Upper lobe of right lung (tissue), 1 donor: ENCODE measurements at regions not wholly inside any gene's neighbourhood (a gene's known extent, or its start where the extent isn't known, plus 50 kb on each side); places are given as distances from the start of the nearest gene placed in this dataset.

Experiments
- ATAC-seq: fragments of 200-7000 bp; cut with Tn5 transposase; one replicate; pipeline ENCODE4 v1.9.1; 2020; ENCODE audit warnings: mild to moderate bottlenecking, moderate library complexity
- DNase-seq: peaks from one replicate; pipeline ENCODE4 v3.0.0-alpha.2; 2020
- H3K27ac ChIP-seq: fragments of 200-600 bp; one replicate; pipeline ENCODE4 v1.8.0; 2022
- H3K27me3 ChIP-seq: fragments of 200-600 bp; one replicate; pipeline ENCODE4 v1.8.0; 2022; ENCODE audit warnings: mild to moderate bottlenecking
- H3K36me3 ChIP-seq: fragments of 200-600 bp; one replicate; pipeline ENCODE4 v1.8.0; 2022
- H3K4me1 ChIP-seq: fragments of 200-600 bp; one replicate; pipeline ENCODE4 v1.8.0; 2022
- H3K4me3 ChIP-seq: fragments of 200-600 bp; one replicate; pipeline ENCODE4 v1.8.0; 2022; ENCODE audit warnings: mild to moderate bottlenecking
- H3K9me3 ChIP-seq: fragments of 200-600 bp; one replicate; pipeline ENCODE4 v1.8.0; 2022
- intact Hi-C: fragments of 100-400 bp; cut with DNase I; formaldehyde crosslinking; loops from one replicate; pipeline ENCODE4 v1.11.0; 2022
- TF ChIP-seq, protein P1 (sequence below): fragments of 200-600 bp; IDR thresholded peaks from one replicate; pipeline ENCODE4 v1.8.0; 2022; ENCODE audit warnings: antibody characterized with exemption
- donor health status: DM: no; HTN: yes; CAD: no; lungs with severe emphysema.

DNA sequence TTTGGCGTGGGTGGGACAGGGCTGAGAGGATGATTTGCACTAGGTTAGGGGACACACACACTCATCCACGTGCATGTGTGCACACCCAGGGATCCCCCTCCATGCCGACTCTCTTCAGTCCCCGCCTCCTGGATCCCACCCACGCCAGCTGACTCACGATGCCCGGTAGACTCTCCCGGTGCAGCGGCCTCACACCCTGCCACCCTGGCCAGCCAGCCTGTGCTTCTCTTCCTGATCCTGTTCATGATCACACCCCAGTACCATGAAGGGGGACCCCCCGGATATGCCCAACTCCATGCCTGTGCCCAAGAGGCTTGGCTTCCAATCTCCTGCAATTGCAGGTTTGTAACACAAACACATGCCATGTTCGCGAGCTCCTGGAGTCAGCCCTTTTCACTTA is 157.8 kb upstream of the HDAC4 start:
- H3K4me3 ChIP-seq: no peak overlapping the region
- no peak for ATAC-seq
- no peaks in the 10 kb centered on the region for H3K4me1 ChIP-seq
- no peak overlapping the region for H3K27ac ChIP-seq
- no peaks in the 10 kb centered on the region for H3K9me3 ChIP-seq
- intact Hi-C loops: no loop called here
- no peaks in the 10 kb centered on the region for H3K36me3 ChIP-seq
- peak; percentile 53 for DNase-seq
- H3K27me3 ChIP-seq: no peaks in the 10 kb centered on the region
- TF ChIP-seq, protein P1, sequence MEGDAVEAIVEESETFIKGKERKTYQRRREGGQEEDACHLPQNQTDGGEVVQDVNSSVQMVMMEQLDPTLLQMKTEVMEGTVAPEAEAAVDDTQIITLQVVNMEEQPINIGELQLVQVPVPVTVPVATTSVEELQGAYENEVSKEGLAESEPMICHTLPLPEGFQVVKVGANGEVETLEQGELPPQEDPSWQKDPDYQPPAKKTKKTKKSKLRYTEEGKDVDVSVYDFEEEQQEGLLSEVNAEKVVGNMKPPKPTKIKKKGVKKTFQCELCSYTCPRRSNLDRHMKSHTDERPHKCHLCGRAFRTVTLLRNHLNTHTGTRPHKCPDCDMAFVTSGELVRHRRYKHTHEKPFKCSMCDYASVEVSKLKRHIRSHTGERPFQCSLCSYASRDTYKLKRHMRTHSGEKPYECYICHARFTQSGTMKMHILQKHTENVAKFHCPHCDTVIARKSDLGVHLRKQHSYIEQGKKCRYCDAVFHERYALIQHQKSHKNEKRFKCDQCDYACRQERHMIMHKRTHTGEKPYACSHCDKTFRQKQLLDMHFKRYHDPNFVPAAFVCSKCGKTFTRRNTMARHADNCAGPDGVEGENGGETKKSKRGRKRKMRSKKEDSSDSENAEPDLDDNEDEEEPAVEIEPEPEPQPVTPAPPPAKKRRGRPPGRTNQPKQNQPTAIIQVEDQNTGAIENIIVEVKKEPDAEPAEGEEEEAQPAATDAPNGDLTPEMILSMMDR: no peak

DNA sequence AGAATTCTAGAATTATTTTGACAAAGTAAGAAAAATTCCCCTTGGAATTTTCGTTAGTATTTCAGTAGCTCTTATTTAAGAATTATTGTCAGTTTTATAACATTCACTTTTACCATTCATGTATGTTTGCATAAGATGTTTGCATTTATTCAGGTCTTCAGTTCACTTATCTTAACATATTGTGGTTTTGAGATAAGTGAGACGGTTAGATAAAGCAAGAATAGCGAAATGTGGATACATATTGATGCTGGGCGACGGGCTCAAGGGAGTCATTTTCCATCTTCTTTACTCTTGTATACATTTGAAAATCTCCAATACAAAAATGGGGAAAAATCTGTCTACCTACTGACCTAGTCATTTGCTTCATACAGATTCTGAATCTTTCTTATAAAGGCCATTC is 156.7 kb upstream of the HDAC4 start:
- no peaks in the 10 kb centered on the region for H3K9me3 ChIP-seq
- intact Hi-C loops: no loop called here
- H3K36me3 ChIP-seq: no peaks in the 10 kb centered on the region
- ATAC-seq: no peak
- H3K4me1 ChIP-seq: no peaks in the 10 kb centered on the region
- TF ChIP-seq, protein P1: no peak
- no peak overlapping the region for H3K27ac ChIP-seq
- DNase-seq: no peak
- no peaks in the 10 kb centered on the region for H3K27me3 ChIP-seq
- no peak overlapping the region for H3K4me3 ChIP-seq

DNA sequence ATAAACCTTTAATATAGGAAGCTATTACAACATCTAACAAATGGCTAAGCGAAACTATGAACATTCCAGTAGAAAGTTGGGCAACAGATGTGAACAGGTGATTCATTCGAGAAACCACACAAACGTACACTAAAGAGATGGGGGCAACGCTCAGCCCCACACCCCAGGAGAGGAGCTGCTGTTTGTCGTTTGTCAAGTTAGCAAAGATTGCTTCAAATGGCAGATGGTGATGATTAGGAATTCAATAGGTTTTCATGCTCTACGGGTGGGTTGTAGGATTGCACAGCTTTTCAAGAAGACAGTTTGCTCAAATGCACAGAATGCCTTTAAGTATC is 154.7 kb upstream of the HDAC4 start:
- Histone ChIP-seq H3K9me3 (no peaks in the 10 kb centered on the region), H3K4me1 (no peaks in the 10 kb centered on the region), H3K27ac (no peak overlapping the region), H3K36me3 (no peaks in the 10 kb centered on the region), H3K4me3 (no peak overlapping the region), H3K27me3 (no peaks in the 10 kb centered on the region)
- TF ChIP-seq, protein P1: no peak
- no peak for DNase-seq
- intact Hi-C loops: no loop called here
- ATAC-seq: no peak

DNA sequence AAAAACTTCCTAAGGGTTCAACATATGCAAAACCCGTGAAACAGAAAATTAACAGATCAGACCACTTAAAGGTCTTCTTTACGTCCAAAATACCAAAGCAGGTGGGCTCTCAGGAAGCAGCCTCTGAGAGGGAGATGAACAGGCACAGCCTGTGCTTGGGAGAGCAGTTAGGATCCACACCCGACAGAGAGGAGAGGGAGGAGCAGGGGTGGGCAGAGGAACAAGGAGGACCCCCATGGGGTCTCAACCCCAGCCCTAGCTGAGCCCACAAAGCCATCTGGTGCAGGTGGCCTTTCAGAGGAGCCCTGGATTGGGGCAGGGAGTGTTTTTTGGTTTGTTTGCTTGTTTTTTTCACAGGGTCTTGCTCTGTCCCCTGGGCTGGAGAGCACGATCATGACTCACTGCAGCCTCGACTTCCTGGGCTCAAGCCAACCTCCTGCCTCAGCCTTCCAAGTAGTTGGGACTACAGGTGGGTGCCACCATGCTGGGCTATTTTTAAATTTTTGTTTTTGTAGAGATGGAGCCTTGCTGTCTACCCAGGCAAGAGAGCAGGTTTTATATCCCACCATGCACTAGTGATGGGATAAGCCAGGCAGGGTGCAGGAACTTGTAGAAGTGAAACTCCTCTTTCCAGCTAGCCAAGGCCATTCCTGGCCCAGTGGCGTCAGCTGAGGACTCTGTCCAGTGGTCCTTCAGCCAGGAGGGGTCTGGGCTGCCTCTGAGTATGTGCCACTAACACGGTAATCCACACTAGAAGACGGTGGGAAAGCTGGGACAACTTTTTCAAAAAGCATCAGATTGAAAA is 154.1 kb upstream of the HDAC4 start:
- no peaks in the 10 kb centered on the region for H3K36me3 ChIP-seq
- H3K4me3 ChIP-seq: no peak overlapping the region
- intact Hi-C loops: no loop called here
- TF ChIP-seq, protein P1: no peak
- H3K27me3 ChIP-seq: no peaks in the 10 kb centered on the region
- H3K4me1 ChIP-seq: no peaks in the 10 kb centered on the region
- no peak overlapping the region for H3K27ac ChIP-seq
- H3K9me3 ChIP-seq: no peaks in the 10 kb centered on the region
- ATAC-seq: no peak
- DNase-seq: no peak

DNA sequence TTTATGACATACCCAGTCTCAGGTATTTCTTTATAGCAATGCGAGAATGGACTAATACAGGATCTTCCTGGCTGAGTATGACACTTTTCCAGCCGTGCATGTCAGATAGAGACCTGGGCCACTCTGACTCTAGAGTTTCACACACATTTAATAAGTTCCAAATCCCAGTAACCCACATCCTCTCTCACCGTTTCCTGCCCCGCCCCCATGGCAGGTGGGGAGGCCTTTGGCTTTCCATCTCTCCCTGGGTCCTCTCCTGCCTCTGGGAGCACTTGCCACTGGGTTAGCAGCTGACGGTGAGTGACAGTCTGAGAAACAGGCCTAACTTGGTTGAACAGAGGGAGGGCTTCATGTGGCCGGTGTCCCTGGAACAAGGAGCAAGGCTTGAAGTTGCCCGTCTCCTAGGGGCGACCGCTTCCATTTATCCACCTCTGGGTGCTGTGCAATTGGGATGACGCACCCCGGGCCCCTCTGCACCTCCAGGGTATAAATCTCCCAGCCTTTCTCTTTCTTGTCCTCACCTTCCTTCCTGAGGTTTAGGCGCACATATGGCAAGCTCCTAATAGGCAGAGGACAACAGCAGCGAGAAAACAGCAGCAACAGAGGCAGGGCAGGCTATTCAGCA is 152.7 kb upstream of the HDAC4 start:
- intact Hi-C loops: no loop called here
- Histone ChIP-seq H3K4me3 (no peak overlapping the region), H3K27ac (no peak overlapping the region), H3K36me3 (no peaks in the 10 kb centered on the region), H3K4me1 (no peaks in the 10 kb centered on the region), H3K27me3 (no peaks in the 10 kb centered on the region), H3K9me3 (no peaks in the 10 kb centered on the region)
- TF ChIP-seq, protein P1: no peak
- DNase-seq (peak; percentile 35), ATAC-seq (no peak)
